ENCODE measurements at regions not wholly inside any gene's neighbourhood (a gene's known extent, or its start where the extent isn't known, plus 50 kb on each side); places are given as distances from the start of the nearest gene placed in this dataset.

GRCh38 chr1:171418546-171418945, 66.8 kb upstream of the PRRC2C start:
- TF ChIP-seq ATF2 (CRISPR knock-in tag; IDR thresholded peaks at IDR 0.05): no peak
- TF ChIP-seq ZBTB33 (CRISPR knock-in tag; IDR thresholded peaks at IDR 0.05): no peak
- TF ChIP-seq ZBTB9 (CRISPR knock-in tag; IDR thresholded peaks at IDR 0.05): no peak
- no peak for TF ChIP-seq JUND (IDR thresholded peaks at IDR 0.05; ENCODE audit: borderline replicate concordance, low read depth, low read length)
- no peak for TF ChIP-seq JUND (tag; IDR thresholded peaks at IDR 0.05; ENCODE audit: borderline replicate concordance, low read depth, low read length)
- TF ChIP-seq NFIX (CRISPR knock-in tag; IDR thresholded peaks at IDR 0.05; ENCODE audit: low read depth): no peak
- no peak for TF ChIP-seq CTCF (IDR thresholded peaks at IDR 0.05 in 2 of 3, conservative IDR thresholded peaks at IDR 0.05 in 1 of 3; ENCODE audit: insufficient read depth in 2 of 3, low read depth in 1 of 3, low read length in 3 of 3)
